ENCODE measurements at regions not wholly inside any gene's neighbourhood (a gene's known extent, or its start where the extent isn't known, plus 50 kb on each side); places are given as distances from the start of the nearest gene placed in this dataset.

- TF ChIP-seq CTCF (IDR thresholded peaks at IDR 0.05) (no peak), POLR2A (IDR thresholded peaks at IDR 0.05) (no peak)
These were observed 268.8 kb upstream of the ZMIZ1 start for GRCh38 chr10:78800006-78800405.
